ELF-1 (cell line): ENCODE measurements at regions not wholly inside any gene's neighbourhood (a gene's known extent, or its start where the extent isn't known, plus 50 kb on each side); places are given as distances from the start of the nearest gene placed in this dataset.

Source experiments
- DNase-seq: peaks from one replicate; pipeline ENCODE4 v3.0.0-alpha.2; 2016; ENCODE audit warnings: low read depth, low spot score

DNA sequence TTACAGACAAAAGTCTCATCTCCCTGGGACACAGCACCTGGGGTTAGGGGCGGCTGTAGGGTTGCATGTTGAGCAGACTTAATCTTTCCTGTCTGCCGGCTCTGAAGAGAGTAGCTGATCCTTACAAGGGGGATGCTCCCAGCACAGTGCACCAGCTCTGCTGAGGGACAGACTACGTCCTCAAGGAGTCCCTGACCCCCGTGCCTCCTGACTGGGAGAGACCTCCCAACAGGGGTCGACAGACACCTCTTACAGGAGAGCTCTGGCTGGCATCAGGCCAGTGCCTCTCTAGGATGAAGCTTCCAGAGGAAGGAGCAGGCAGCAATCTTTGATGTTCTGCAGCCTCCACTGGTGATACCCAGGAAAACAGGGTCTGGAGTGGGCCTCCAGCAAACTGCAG, 506.0 kb upstream of the FMR1 start:
- DNase-seq, result no peak

DNA sequence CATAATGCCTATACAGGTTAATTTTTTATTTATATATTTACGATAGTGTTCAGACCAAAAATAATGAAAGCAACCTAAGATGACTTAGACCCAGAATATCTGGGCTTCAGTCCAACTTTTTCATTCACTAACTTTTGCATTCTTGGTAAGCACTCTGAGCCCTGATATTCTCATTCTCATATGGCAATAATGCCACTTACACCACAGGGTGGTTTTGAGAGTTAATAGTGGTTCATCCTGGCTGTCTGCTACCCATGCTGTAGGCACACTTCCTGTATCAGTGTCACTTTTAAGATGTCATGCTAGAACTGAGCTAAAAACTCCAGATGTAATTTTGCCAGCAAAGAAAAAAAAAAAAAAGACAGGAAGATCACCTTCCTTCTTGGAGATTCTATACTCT, 508.7 kb upstream of the FMR1 start:
- DNase-seq, result no peak

DNA sequence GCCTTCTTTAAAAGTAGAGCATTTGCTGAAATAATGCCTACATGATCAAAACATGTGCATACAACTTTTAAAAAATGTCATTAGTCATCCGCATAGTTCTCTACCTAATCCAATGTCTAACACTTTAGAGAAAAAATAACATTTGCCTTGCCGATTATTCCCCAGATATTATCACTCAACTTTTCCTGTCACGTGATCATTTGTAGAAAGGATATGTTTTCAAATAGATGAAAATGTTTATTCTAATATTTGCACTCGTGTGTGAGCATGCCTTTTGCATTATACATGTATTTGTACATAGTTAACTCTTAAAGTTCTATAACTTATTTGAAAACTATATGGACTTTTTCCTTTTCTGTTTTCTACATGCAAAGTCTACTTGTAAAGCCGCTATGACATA, 533.0 kb upstream of the FMR1 start:
- no peak for DNase-seq

DNA sequence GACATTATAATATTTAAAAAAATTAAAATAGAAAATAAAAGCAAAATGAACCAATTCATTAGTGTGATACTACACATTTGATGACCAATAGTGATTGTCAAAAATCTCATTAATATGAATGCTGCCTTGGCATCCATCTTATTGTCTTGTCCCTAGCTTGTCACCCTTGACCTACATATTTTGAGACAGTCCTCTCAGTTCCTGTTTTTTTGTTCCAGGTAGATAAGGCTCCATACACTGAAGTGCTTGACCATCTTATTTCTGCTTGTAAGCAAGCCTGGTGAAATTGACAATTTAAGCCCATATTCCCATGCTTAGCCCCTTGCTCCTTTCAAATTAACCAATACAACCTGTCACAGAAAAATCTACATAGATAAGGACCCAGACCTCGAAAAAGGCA, 534.0 kb upstream of the FMR1 start:
- DNase-seq, result no peak

DNA sequence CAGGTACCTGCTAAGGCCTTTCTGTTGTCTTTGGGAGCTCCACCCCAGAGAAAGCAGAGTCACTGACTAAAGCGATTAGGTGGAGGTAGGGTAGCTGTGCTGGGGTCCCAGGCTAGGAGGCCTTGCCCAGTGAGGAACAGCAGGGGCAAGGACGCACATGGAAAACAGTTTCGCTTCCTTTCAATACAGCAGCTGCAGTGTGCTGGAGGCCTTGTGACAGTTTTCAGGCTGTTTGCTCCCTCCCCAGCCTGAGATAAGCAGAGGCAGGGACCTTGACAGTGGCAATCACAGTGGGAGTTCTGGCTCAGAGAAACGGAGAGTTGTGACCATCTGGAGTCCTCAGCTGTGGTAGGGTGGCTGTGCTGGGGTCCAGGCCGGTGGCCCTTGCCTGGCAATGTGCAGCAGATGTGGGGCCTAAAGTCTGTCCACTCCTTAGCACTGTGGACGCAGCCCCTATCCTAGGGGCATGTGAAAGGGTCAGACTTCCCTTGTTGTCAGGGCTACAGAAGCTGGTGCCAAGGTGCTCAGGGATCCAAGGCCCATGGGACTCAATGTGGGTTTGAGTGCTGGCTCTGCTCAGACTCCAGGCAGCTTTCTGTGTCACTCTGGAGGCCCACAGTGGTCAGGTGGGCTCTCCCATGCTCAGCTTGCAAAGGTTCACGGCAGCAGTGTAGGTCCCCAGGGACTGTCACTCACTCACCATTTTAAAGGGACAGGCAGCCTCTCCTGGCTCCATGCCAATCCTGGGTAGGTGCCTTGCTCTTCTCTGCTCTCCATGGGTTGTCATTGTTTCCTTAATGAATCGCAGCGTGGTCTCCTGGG, 534.9 kb upstream of the FMR1 start:
- DNase-seq, result peak; percentile 46

DNA sequence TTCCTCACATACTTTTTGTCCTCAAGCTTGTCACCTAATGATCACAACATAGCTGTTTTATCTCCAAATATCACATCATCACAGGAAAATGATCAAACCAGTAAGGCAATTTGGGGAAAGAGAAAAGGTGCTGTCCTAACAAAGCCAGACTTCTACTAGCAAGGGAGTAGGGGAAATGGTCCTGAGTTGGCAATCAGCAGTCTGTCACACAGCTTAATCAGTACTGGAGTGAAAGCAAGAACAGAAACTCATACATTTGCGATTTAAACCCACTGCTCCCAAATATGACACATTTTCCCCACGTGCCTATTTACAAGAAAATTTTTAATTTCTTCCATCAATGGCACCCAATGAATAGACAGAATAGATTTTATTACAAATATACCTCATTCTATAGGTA, 546.8 kb upstream of the FMR1 start:
- DNase-seq, result no peak

DNA sequence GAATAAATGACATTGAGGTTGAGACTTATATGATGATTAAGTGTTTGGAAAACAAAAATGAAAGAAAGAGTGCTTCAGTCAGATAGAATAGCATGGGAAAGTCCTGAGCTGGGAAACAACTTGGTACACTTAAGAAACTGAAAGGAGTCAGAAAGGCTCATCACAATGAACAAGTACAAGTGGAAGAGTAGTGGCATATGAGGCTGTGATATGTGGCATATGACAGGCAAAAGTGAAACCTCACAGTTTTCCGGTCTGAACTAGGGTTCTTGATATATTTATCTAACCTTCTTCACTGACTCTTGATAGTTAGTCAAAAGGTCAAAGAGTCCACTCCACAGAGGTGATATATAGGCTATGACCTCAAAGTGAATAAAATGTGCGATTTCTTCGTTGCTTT, 537.1 kb upstream of the CXorf51A start:
- no peak for DNase-seq

DNA sequence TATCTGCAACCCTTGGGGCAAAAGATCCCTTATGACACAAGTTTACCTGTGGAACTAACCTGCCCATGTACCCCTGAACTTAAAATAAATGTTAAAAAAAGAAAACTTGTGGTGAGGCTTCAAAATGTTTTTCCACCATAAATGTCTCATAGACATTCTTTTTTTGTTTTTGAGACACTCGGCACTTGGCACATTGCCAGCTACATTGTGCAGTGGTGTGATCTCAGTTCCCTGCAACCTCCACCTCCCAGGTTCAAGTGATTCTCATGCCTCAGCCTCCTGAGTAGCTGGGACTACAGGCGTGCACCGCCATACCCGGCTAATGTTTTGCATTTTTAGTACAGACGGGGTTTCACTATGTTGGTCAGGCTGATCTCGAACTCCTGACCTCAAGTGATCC, 528.9 kb upstream of the CXorf51A start:
- DNase-seq, result no peak

DNA sequence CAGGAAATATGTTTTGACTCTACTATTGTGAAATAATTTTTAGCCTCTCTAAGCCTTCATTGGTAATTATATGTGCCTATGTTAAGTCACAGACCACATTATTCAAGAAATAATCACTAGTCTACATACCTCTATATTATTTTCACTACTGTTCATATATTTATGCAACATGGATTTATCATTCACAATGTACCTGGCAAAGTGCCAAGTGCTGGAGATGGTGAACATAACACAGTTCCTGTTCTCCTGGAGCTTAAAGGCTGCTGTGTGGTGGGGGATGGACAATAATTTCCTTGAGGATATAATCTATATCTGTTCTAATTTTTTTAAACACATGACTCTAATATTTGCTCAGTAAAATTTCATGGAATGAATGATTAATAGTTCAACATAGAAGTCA, 527.7 kb upstream of the CXorf51A start:
- no peak for DNase-seq

DNA sequence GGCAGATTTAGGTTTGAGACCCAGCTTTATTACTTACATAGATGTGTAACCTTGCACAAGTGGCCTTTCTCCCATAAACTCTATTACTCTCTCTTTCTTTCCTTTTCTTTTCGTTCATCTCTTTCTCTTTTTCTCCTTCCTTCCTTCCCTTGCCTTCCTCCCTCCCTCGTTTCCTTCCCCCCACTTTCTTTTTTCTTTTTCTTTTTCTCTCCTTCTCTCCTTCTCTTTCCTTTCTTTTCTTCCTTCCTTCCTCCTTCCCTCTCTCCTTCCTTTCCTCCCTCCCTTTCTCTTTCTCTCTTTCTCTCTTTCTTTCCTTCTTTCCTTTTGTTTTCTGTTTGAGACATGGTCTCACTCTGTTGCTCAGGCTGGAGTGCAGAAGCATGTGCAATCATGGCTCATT, 526.4 kb upstream of the CXorf51A start:
- no peak for DNase-seq

DNA sequence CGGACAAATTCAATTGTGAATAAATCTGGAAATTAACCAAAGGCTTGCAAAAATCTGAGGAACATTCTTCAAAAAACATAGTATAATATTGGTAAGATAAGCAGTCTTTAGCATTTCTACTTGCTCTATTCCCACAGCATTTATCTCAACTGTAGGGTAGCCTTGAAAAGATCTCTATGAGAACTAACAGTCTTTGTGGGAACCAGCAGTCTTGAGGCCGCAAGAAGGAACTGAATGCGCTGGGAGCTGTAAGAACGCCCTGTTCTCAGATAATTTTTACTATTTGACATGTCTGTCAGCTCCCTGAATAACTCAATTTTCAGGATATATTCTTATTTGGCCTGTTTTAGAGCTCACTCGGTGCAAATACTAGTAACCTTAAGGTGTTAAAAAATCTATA, 519.3 kb upstream of the CXorf51A start:
- DNase-seq, result no peak

DNA sequence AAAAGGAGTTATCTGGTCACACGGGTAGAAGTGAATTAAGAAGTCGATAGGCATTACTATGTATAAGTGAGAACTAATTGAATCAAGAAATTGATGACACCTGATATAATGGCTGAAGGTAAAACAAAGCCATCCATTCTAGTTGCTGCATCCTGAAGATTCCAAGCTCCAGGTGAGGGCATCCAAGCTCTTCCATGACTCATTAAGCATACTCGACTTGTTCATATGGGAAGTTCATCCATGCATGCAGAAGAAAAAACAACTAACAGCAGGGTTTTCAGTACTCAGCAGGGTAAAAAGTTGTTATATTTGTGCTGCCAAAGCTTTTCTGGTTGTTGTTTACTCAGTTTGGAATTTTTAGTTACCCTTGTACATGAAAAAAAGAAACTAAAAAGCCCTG, 508.0 kb upstream of the CXorf51A start:
- no peak for DNase-seq

DNA sequence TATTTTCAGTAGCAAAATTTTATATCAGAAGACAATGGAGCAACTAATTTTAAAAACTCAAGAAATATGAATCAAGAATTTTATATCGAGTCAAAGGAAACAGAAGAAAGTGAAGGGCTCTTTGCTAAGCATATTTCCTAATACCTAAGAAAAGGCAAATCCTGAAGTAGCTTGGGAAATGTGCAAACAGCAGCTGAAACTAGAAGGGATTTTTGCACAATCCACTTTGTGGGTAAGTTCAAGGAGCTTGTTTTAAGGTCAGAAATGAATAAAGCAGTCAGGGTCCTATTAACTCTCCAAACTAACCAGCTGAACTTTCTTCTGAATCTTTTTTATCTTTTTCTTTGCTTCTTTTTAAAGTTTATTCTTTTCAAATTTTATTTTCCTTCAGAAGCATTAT, 500.9 kb upstream of the CXorf51A start:
- DNase-seq, result no peak
